ENCODE measurements at regions not wholly inside any gene's neighbourhood (a gene's known extent, or its start where the extent isn't known, plus 50 kb on each side); places are given as distances from the start of the nearest gene placed in this dataset.

DNA sequence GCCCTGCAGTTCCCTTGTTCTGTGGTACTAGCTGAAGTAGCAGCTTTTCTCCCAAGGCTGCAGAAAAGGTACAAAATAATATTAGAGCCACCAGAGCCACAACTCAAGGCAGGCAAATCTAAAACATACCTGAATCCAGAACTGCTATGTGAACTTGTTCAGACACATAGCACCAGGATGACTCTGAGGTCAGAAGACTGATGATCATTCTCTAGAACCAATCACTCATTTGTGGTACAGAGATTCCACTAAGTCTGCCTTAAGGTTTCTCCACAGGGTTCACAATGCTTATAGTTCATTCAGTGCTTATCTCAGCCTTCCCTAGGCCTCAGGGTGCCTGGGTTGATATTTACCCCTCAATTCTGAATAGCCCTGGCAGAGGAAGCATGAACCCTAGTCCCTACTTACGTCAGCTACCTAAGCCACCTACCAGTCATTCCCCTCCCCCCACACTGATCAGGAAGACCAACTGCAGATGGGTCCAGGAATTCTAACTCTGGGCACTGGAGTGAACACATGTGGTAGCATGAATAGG is 140.9 kb upstream of the MOCS1 start:
- DNase-seq (ENCODE audit: low read depth), result no peak

DNA sequence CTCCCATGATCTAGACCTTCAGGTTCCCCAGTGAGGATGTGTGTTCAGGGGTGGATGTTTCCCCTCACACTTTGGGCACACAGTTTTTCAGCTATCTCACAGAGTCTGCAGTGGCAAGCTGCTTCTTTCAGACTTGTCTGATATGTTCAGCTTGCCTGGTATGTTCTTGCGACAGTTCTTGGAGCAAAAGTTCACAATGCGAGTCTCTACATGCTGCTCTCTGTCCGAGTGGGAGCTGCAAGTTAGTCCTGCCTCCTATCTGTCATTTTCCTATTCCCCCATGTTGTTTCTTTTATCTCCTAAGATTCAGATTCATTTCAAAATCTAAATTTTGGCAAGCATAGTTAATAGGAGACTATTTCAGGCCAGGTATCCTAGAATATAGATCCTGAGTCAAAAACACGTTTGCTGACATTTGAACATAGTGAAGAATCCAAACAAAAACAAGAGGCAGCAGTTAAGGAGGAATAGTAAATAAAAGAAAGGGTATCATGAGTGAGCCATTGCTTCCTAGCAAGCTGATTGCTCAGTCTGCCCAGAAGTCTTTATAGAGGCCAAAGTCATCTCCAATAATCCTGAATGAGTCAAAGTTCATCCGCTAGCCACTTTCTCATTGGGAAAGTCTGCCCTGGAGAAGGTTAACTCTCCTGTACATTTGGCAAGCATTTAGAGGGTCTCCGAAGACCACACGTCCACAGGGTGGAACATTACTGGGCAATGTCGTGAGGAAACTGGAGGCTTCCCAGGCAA is 140.2 kb upstream of the MOCS1 start:
- DNase-seq (ENCODE audit: low read depth), result no peak

DNA sequence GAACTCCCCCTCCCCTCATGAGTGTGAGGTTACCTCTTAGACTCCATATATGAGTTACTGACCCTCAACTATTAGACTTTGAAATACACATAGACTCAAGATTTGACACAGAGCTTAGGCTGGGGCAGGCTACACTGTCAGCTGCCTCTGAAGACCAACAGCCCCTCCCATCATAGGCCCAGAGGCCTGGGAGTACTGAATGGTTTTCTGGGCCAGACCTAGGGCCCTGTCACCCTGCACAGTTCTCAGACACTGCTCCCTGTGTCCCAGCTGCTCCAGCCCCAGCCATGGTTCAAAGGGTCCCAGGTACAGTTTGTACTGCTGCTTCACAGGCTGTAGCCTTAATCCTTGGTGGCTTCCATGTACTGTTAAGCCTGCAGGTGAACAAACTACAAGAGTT is 132.1 kb upstream of the MOCS1 start:
- DNase-seq (ENCODE audit: low read depth), result no peak

DNA sequence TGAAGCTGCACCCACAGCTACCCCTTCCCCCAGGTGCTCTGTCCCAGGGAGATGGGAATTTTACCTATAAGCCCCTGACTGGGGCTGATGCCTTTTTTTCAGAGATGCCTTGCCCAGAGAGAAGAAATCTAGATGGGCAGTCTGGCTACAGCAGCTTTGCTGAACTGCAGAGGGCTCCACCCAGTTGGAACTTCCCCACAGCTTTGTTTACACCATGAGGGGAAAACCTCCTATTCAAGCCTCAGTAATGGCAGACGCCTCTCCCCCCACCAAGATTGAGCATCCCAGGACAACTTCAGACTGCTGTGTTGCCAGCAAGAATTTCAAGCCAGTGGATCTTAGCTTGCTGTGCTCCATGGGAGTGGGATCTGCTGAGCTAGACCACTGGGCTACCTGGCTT is 122.6 kb upstream of the MOCS1 start:
- no peak for DNase-seq (ENCODE audit: low read depth)

DNA sequence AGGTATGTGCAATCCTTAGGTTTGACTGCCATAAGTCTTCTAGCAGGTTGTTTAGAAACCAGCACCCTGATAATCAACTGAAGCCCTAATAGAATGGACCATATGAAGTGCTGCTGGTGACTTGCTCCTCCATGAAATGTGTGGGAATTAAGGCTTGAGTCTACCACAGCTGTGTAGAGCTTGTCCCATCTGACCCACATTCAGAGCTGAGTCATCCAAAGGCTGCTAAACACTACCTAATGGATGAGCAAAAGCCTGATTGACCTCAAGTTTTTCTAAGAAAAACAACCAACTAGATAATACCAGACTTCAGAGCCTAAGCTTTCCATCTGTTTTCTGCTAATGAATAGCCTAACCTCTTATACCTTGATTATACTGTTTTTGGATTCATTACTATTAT is 120.3 kb upstream of the MOCS1 start:
- no peak for DNase-seq (ENCODE audit: low read depth)

DNA sequence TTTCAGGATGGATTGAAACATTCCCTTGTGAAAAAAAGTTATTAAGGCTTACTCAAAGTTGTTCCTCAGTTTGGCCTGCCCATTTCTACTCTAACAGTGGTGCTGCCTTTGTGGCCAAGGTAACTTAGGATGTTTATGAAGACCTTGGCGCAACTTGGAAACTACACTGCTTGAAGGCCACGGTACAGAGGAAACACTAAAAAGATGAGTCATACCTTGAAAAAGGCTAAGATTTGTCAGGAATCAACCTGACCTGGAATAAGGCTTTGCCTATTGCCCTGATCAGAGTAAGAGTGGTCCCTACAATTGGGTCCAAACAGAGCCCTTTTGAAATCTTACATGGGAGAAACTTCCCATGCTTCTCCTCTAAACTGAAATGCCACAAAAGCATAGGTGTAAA is 119.9 kb upstream of the MOCS1 start:
- no peak for DNase-seq (ENCODE audit: low read depth)

DNA sequence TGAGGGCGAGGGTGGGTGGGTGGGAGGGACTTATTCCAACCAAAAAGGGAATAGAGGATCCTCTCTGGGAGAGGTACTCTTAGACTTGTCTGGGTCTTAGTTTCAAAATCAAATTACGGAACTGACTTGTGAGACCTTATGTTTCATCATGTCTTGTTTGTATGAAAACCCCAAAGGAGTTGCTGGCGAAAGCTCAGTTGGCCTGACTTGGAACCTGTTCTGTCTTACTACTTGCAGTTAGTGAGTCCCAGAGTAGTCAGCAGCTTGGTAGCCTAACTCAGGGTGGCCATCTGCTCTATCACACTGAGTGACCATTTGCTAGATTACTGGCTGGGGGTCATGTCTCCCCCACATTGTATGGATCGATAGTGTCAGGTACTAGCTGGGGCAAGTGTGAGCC is 114.9 kb upstream of the MOCS1 start:
- DNase-seq (ENCODE audit: low read depth), result no peak

DNA sequence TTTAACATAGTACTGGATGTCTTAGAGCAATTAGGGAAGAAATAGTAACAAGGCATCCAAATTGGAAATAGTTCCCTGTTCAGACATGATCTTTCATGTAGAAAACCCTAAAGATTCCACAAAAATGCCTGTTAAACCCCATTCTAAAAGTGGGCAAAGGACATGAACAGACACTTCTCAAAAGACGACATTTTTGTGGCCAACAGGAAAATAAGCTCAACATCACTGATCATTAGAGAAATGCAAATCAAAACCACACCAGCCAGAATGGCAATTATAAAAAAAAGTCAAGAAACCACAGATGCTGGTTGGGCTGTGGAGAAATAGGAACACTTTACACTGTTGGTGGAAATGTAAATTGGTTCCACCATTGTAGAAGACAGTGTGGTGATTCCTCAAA is 109.9 kb upstream of the MOCS1 start:
- no peak for DNase-seq (ENCODE audit: low read depth)

DNA sequence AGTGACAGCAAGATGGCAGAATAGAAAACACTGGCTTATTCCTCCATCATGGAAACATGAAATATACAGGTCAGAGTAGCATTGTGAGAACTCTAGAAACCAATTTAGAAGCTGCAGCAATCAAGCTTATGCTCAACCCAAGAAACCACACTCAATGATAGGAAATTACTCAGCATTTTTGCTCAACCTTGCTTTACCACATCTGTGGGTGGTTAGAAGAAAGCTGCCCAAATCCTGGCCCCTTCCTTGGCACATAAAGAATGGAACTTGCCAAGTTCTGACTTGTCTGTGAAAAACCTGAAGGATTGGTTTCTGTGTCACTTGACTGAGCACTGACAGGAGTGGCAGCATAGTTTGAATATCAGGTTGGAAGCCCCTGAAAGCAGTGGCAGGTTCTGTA is 108.0 kb upstream of the MOCS1 start:
- DNase-seq (ENCODE audit: low read depth), result no peak

DNA sequence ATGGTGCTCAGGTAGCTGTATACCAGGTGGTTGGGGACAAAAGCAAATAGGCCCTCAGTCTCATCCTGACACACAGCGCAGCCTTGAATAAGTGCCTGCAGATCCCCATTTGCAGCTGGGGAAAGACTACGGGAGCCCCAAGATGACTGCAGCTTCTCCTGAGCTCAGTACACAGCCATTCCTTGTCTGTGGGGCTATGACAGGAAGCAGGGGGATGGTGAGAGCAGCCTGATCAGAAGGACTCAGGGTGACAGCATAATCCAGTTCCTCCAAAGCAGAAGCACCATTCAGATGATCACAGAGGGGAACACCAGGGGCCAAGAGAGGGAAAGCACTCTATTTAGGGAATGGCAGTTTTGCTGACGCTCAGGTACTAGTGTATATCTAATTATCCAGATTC is 104.8 kb upstream of the MOCS1 start:
- DNase-seq (ENCODE audit: low read depth), result no peak

DNA sequence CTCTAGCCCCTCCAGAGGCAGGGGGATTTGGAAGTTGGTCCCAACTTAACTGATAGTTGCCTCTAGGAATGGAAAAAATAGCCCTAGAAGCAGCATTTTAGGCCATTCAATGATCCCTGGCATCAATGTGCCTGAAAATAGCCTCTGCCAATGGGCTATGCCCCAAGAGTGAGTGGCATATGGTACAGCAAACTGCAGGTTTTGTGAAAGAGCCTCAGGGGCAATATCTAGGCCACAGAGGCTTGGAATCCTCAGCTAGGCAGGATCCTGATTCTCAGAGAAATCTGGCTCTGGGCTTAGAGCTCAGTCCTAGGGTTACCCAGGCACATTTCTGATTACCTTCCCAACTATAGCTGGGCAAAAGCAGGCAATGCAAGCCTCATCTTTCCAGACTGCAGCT is 104.4 kb upstream of the MOCS1 start:
- DNase-seq (ENCODE audit: low read depth), result no peak

DNA sequence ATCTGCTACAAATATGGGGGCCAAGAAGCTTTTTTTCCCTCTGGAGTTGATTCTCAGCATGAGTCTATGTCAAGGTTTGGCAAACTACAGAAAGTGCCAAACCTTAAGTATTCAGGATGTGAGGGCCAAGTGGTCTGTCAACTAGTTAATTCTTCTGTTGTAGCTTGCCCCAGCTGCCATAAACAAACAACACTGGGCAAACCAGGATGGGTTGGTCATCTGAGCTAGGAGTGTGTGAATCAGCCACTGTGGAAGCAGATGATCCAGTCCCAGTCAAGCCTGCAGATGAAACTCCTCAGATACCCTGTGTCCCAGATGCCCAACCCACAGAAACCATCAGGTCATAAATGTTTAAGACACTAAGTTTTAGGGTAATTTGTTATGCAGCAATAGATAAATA is 103.0 kb upstream of the MOCS1 start:
- DNase-seq (ENCODE audit: low read depth), result no peak

DNA sequence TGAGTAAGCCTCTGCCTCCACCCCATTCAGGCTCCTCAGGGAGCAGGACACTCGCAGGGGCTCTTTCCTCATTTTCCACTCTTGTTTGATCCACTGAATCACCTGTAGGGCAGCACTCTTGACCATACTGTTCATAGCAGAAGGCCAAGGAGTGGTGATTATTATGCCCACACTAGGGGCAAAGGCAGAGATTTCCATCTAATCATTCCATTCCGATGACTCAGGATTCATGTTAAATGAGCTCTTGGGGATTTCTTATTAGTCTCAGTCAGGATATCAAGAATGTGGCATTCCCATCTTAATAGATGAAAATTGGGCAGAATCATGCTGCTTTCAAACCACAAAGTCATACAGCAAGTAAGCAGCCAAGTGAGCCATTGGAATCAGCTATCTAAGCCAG is 101.9 kb upstream of the MOCS1 start:
- DNase-seq (ENCODE audit: low read depth), result no peak

DNA sequence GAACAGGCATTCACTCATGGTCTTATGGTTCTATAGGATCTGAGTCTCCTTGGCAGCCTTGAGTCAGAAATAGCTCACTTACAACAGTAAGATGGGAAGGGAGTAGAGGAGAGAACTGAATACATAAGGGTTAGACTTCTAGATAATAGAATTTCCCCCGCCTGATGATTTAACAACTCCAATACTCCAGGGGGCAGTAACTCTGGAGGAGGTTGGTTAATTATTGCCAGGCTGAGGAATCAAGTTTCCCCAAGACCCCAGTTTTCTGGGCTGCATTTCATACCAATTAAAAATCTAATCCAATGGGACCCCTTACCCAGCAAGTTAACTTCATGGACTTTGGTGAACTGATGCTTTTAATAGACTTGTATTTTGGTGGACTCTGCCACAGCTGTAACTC is 94.2 kb upstream of the MOCS1 start:
- no peak for DNase-seq (ENCODE audit: low read depth)

DNA sequence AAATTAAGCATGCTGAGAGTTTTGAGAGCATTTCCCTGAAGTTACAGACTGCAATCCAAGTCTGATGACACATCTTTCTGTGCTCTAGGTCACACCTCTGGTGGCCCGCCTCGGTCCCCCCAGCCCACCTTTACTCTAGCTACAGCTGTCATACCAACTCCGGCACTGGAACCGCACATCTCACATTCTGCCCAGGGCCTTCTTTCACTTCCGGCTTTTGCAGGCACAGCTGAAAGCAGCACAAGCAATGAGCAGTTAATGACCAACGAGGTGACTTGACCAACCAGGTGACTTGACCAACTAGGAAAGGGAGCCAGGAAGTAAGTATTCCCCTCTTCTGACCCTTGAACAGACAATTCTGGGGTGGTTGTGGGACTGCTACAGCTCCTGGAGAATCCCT is 88.6 kb upstream of the MOCS1 start:
- DNase-seq (ENCODE audit: low read depth), result no peak

DNA sequence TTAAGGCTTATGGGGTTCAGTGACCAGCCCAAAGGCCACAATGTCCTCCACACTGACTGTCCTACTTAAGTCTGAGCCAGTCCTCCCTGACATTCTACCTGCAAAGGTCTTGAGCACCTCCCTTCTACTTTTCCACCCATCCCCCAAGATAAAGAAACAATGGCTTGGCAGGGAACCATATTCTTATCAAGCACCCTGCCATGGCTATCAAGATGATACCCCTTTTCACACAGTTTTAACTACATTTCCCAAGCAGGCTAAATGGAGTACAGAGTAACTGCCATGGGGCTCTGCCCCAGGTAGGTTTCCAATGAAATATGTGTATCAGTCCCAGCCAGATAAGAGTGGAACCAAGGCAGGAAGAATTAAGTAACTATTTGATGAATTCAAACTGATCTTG is 85.9 kb upstream of the MOCS1 start:
- no peak for DNase-seq (ENCODE audit: low read depth)

DNA sequence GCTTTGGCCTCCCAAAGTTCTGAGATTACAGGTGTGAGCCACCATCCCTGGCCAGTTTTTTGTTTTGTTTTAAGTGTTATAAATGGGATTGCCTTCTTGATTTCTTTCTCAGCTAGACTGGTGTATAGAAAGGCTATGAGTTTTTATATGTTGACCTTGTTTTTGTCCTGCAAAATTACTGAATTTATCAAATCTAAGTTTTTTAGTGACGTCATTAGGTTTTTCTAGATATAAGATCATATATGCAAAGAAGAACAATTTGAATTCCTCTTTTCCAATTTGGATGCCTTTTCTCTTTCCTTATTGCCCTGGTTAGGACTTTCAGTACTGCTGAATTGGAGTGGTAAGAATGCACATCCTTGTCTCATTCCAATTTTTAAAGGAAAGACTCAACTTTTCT is 81.3 kb upstream of the MOCS1 start:
- no peak for DNase-seq (ENCODE audit: low read depth)

DNA sequence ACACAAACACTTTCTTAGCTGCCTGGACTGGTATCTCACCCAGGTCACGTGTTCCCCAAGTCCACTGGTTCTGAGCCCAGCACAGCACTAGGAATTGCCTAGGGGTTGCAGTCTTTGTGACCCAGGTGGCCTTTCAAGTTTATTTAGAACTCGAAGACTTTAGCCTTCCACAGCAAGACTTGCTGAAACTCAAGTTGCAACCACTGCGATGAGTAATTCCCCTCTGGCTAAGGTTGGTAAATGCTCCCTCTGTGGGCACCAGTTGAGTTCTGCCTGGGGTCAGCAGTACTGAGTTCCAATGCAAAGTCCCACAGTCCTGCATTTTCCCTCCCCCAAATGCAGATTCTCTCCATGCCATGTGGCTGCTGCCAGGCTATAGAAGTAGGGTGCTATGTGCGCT is 77.6 kb upstream of the MOCS1 start:
- DNase-seq (ENCODE audit: low read depth), result no peak

DNA sequence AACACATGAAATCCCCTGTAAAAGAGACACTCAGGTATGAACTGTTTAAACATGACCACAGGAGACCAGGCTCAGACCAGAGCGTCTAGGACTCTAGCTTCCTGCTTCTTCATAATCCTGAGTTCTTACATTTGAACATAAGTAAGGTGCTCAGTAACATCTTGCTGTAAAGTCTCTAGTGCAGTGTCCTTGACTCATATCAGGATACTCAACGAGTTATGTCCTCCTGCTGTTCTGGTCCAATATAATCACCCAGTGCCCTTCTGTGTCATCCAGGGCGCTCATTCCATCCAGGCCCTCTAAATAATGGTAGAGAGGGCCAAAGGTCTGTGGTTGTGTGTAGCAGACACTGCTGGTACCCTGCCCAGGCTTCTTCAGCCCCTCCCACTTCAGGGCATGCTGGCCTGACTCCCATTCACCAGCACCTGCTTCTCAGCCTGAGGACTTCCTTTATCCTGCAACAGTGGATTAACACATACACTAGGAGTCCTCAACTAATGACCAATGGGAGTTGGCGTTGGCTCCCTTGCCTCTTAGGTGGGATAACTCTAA is 66.8 kb upstream of the MOCS1 start:
- no peak for DNase-seq (ENCODE audit: low read depth)

DNA sequence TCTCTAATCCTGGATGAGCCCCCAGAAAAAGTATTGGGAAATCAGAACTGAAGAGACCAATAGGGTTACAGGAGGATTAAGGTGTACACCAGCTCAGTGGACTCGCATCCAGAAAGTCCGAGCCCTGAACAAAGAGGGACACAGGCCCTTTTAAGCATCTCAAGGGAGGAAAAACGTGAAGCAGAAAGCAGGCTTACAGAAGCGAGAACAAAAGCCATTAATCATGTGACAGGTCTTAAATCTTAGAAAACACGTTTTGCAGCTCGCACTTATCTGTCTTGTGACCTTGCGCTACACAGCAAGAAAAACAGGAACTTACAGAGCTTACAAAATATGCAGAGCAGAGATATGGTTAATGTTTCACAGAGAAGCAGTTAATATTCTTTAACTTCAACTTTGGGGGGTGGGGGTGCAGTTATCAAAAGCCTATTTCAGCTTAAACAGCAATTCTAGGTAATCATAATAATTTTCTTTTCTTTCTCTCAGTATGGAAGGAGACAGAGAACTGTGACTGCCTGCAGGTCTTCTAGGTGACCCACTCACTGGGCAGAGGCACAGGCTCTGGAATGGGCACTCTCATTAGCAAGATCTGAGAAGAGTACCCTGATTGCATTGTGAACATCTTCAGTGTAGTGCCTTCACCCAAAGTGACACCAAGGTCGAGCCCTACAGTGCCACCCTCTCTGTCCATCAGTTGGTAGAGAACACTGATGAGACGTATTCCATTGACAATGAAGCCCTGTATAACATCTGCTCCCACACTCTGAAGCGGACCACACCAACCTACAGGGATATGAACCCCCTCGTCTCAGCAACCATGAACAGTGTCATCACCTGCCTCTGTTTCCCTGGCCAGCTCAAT is 65.0 kb upstream of the MOCS1 start:
- DNase-seq (ENCODE audit: low read depth), result no peak

DNA sequence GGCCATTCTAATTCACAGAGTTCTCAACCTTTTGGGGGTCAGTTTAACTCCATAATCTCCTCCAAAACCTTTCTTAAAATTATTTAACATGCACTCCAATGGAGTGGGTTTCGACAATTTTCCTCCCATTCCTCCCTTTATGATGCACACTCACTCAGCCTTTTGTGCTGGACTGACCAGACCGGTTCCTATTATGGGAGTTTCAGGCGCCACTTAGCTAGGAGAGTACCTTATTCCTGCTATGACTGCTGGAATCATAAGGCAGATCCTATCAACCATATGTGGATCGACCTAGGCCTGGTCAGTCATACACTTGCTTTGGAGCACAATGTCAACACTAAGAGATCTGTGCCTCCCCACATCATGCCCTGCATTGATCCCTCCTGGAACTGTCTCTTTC is 63.9 kb upstream of the MOCS1 start:
- DNase-seq (ENCODE audit: low read depth), result no peak

DNA sequence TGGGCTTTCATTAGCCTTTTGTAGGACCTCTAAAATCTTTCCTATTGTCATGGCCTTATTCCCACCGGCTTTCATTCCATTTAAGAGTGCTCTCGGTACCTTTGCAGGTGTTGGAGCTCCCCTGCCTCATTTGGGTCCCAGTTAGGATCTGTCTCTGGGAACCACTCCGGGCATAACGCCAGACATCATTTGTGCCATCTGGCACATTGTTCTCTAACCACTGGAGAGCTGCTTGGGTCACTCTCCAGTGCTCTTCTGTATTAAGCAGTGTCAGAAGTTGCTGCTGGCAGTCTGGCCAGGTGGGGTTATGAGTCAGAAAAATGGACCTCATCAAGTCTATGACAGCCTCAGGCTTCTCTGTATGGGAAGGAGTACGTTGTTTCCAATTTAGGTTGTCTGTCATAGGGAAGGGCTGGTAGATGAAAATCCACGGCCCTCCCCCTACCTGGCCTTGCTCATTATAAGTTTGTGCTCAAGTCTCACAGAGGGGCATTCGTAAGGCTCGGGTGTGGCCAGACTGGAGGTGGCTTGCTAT is 62.9 kb upstream of the MOCS1 start:
- no peak for DNase-seq (ENCODE audit: low read depth)

DNA sequence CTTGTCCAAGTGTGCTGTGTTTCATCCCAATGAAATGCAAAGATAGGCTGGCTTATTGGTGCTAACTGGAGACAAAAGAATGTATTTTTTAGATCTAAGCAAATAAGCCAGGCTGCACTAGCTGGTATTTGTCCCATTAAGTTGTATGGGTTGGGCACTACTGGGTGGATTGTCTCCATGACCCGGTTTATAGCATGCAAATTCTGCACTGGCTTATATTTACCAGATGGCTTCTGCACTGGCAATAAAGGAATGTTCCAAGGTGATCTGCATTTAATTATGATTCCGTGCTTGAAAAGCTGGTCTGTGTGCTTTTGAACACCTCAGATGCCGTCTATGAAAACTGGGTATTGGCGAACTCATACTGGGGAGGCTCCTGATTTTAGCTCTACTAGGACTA is 61.4 kb upstream of the MOCS1 start:
- no peak for DNase-seq (ENCODE audit: low read depth)
